ENCODE measurements at regions not wholly inside any gene's neighbourhood (a gene's known extent, or its start where the extent isn't known, plus 50 kb on each side); places are given as distances from the start of the nearest gene placed in this dataset.

- H3K4me3 ChIP-seq (replicated peaks in 1 of 3): no peak overlapping the region
- no peaks in the 10 kb centered on the region for H3K36me3 ChIP-seq
- intact Hi-C loops (cut with DNase I): no loop called here
- no peaks in the 10 kb centered on the region for H3K27me3 ChIP-seq
- no peak overlapping the region for H3K27ac ChIP-seq
- peaks cover 0 to 5% of the 10 kb centered on the region in 2 donors for H3K4me1 ChIP-seq
- WGBS, 2 donors: 90 to 100% methylated on average over 1 of the region's 1 CpG
- no peak for DNase-seq
- no peaks in the 10 kb centered on the region for H3K9me3 ChIP-seq
- TF ChIP-seq POLR2A (IDR thresholded peaks at IDR 0.05) (no peak), CTCF (IDR thresholded peaks at IDR 0.05) (no peak)
Observed at GRCh38 chr7:54931532-54931931, 87.3 kb upstream of the EGFR start.

DNA sequence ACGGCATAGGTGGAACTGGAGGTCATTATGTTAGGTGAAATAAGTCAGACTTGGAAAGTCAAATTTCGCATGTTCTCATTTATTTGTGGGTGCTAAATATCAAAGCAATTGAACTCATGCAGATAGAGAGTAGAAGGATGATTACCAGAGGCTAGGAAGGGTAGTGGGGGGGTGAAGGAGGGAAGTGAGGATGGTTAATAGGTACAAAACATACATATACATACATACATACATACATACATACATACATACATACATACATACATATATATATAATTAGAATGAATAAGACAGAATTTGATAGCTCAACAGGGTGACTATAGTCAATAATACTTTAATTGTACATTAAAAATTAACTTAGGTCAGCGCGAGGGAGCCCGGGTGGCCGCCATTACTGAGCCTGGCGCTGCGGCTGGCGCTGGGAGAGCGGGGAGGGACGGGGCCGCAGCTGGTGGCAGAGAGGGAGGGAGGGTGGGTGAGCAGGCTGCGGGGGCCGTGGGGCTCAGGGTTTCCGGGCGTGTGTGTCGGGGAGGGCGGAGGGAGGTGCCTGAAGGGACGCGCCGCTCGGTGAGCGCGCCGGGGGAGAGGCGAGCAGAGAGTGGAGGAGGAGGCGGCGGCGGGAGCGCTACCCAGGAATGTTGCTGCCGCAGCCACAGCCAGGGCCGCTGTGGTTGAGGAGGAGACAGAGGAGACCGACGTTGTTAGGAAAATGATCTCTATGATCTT lies 85.8 kb upstream of the EGFR start:
- Histone ChIP-seq H3K9me3 (no peaks in the 10 kb centered on the region), H3K36me3 (no peaks in the 10 kb centered on the region), H3K27ac (peak overlapping the region in 2 of 3 donors; percentile 5 to 40), H3K4me1 (peaks cover 0 to 5% of the 10 kb centered on the region in 2 donors), H3K27me3 (no peaks in the 10 kb centered on the region), H3K4me3 (replicated peaks in 1 of 3) (peak overlapping the region in 2 of 3 donors; percentile 18 to 36)
- peak in 1 of 2 donors; percentile 48 for TF ChIP-seq POLR2A (IDR thresholded peaks at IDR 0.05)
- no peak for TF ChIP-seq CTCF (IDR thresholded peaks at IDR 0.05)
- DNase-seq: peak; percentile 83 to 85
- intact Hi-C loops (cut with DNase I): no loop called here
- 9 to 11% methylated on average over 33 to 34 of the region's 34 CpGs for WGBS, 2 donors

GRCh38 chr7:54933643-54934042 lies 85.2 kb upstream of the EGFR start:
- H3K9me3 ChIP-seq: no peaks in the 10 kb centered on the region
- DNase-seq: no peak

GRCh38 chr7:54940748-54941147 lies 78.1 kb upstream of the EGFR start:
- H3K4me3 ChIP-seq (replicated peaks in 1 of 3): no peak overlapping the region
- H3K36me3 ChIP-seq: no peaks in the 10 kb centered on the region
- no peak for DNase-seq
- TF ChIP-seq POLR2A (IDR thresholded peaks at IDR 0.05) (no peak), CTCF (IDR thresholded peaks at IDR 0.05) (no peak)
- intact Hi-C loops (cut with DNase I): no loop called here
- no peaks in the 10 kb centered on the region for H3K27me3 ChIP-seq
- H3K9me3 ChIP-seq: no peaks in the 10 kb centered on the region
- H3K4me1 ChIP-seq: peaks cover 0 to 16% of the 10 kb centered on the region in 2 donors
- 62 to 79% methylated on average over 3 of the region's 3 CpGs for WGBS, 2 donors
- H3K27ac ChIP-seq: no peak overlapping the region

More at GRCh38 chr7:54933643-54934042, 85.2 kb upstream of the EGFR start:
- H3K27ac ChIP-seq: peak overlapping the region in 2 of 3 donors; percentile 5 to 40
- 67 to 71% methylated on average over 4 of the region's 4 CpGs for WGBS, 2 donors
- H3K4me3 ChIP-seq (replicated peaks in 1 of 3): peak overlapping the region in 2 of 3 donors; percentile 18 to 36
- intact Hi-C loops (cut with DNase I): no loop called here
- peaks cover 0 to 5% of the 10 kb centered on the region in 2 donors for H3K4me1 ChIP-seq
- H3K27me3 ChIP-seq: no peaks in the 10 kb centered on the region
- TF ChIP-seq POLR2A (IDR thresholded peaks at IDR 0.05) (no peak), CTCF (IDR thresholded peaks at IDR 0.05) (no peak)
- H3K36me3 ChIP-seq: no peaks in the 10 kb centered on the region

DNA sequence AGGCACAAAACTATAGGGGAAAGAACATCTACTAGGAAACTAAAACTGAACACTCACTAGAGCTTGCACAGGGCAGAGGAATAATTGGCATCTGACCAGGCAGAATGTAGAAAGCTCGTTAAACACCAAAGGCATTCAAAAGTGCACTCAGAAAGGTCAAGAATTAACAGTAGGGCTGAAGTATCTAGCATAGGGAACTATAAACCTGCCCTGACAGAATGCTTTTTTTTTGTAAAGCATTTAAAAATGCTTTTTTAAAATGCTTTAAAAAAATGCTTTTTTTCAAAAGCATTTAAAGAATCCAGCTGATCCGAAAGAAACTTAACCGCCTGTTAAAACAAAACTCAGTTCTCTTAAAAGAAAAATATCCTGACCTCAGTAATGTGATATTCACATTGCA lies 74.6 kb upstream of the EGFR start:
- Histone ChIP-seq H3K27me3 (no peaks in the 10 kb centered on the region), H3K4me3 (replicated peaks in 1 of 3) (no peak overlapping the region), H3K27ac (no peak overlapping the region), H3K36me3 (no peaks in the 10 kb centered on the region), H3K9me3 (no peaks in the 10 kb centered on the region), H3K4me1 (peaks cover 0 to 16% of the 10 kb centered on the region in 2 donors)
- intact Hi-C loops (cut with DNase I): no loop called here
- no peak for TF ChIP-seq POLR2A (IDR thresholded peaks at IDR 0.05)
- no peak for TF ChIP-seq CTCF (IDR thresholded peaks at IDR 0.05)
- 28 to 33% methylated on average over 3 of the region's 3 CpGs for WGBS, 2 donors
- DNase-seq: peak; percentile 23 to 25
